ENCODE measurements at regions not wholly inside any gene's neighbourhood (a gene's known extent, or its start where the extent isn't known, plus 50 kb on each side); places are given as distances from the start of the nearest gene placed in this dataset.

GRCh38 chr12:89861086-89861485 is 152.4 kb upstream of the ATP2B1 start:
- H3K9me3 ChIP-seq (ENCODE audit: control insufficient read depth in 1 of 2, low read length in 2 of 2) = no peaks in the 10 kb centered on the region
- no peak overlapping the region for H3K27ac ChIP-seq (ENCODE audit: low read length)
- H3K36me3 ChIP-seq (ENCODE audit: control insufficient read depth in 1 of 2, insufficient read depth in 2 of 2, low read length in 2 of 2) = no peaks in the 10 kb centered on the region
- no peaks in the 10 kb centered on the region for H3K4me1 ChIP-seq (ENCODE audit: control insufficient read depth in 1 of 2, insufficient read depth in 2 of 2, low read length in 2 of 2)
- no peak overlapping the region for H3K4me3 ChIP-seq (ENCODE audit: low read depth in 1 of 2, low read length in 2 of 2)
- no peaks in the 10 kb centered on the region for H3K27me3 ChIP-seq (ENCODE audit: low read depth, low read length)

- Histone ChIP-seq H3K4me1 (ENCODE audit: control insufficient read depth in 1 of 2, insufficient read depth in 2 of 2, low read length in 2 of 2) (no peaks in the 10 kb centered on the region), H3K27ac (ENCODE audit: low read length) (no peak overlapping the region), H3K4me3 (ENCODE audit: low read depth in 1 of 2, low read length in 2 of 2) (no peak overlapping the region), H3K36me3 (ENCODE audit: control insufficient read depth in 1 of 2, insufficient read depth in 2 of 2, low read length in 2 of 2) (no peaks in the 10 kb centered on the region), H3K27me3 (ENCODE audit: low read depth, low read length) (no peaks in the 10 kb centered on the region), H3K9me3 (ENCODE audit: control insufficient read depth in 1 of 2, low read length in 2 of 2) (no peaks in the 10 kb centered on the region)
These were observed 151.0 kb upstream of the ATP2B1 start for GRCh38 chr12:89859508-89860220.

- H3K4me1 ChIP-seq (ENCODE audit: control insufficient read depth in 1 of 2, insufficient read depth in 2 of 2, low read length in 2 of 2) = no peaks in the 10 kb centered on the region
- H3K9me3 ChIP-seq (ENCODE audit: control insufficient read depth in 1 of 2, low read length in 2 of 2) = no peaks in the 10 kb centered on the region
- no peak overlapping the region for H3K27ac ChIP-seq (ENCODE audit: low read length)
- H3K27me3 ChIP-seq (ENCODE audit: low read depth, low read length) = no peaks in the 10 kb centered on the region
- no peak overlapping the region for H3K4me3 ChIP-seq (ENCODE audit: low read depth in 1 of 2, low read length in 2 of 2)
- no peaks in the 10 kb centered on the region for H3K36me3 ChIP-seq (ENCODE audit: control insufficient read depth in 1 of 2, insufficient read depth in 2 of 2, low read length in 2 of 2)
These were observed 150.1 kb upstream of the ATP2B1 start for GRCh38 chr12:89858718-89859117.

DNA sequence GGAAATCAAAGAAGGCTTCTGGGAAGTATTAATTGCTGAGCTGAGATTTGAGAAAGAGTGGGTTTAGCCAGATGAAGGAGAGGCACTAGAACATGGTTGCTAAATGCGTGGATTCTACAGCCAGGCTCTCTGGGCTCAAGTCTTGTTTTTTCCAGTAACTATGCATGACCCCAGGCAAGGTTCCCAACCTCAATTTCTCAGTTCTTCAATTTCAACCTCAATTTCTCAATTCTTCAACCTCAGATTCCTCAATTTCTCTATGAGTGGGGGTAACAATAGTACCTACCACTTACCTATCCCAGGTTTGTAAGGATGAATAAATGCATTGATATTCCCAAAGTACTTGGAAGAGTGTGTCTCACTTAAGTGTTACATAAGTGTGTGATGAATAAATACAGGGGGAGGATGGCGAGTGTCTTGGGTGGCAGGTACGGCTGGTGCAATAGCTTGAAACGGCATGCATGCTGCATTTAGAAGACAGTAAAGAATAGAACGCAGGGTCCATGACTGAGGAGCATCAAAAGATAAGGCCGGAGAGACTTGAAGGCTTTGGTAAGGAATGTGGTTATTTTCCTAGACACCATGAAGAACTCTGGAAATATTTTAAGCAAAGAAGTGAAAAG is 149.1 kb upstream of the ATP2B1 start:
- Histone ChIP-seq H3K36me3 (ENCODE audit: control insufficient read depth in 1 of 2, insufficient read depth in 2 of 2, low read length in 2 of 2) (no peaks in the 10 kb centered on the region), H3K4me1 (ENCODE audit: control insufficient read depth in 1 of 2, insufficient read depth in 2 of 2, low read length in 2 of 2) (no peaks in the 10 kb centered on the region), H3K27me3 (ENCODE audit: low read depth, low read length) (no peaks in the 10 kb centered on the region), H3K9me3 (ENCODE audit: control insufficient read depth in 1 of 2, low read length in 2 of 2) (no peaks in the 10 kb centered on the region), H3K27ac (ENCODE audit: low read length) (no peak overlapping the region), H3K4me3 (ENCODE audit: low read depth in 1 of 2, low read length in 2 of 2) (no peak overlapping the region)

- Histone ChIP-seq H3K27me3 (ENCODE audit: low read depth, low read length) (no peaks in the 10 kb centered on the region), H3K36me3 (ENCODE audit: control insufficient read depth in 1 of 2, insufficient read depth in 2 of 2, low read length in 2 of 2) (no peaks in the 10 kb centered on the region), H3K4me1 (ENCODE audit: control insufficient read depth in 1 of 2, insufficient read depth in 2 of 2, low read length in 2 of 2) (no peaks in the 10 kb centered on the region), H3K9me3 (ENCODE audit: control insufficient read depth in 1 of 2, low read length in 2 of 2) (no peaks in the 10 kb centered on the region), H3K27ac (ENCODE audit: low read length) (no peak overlapping the region), H3K4me3 (ENCODE audit: low read depth in 1 of 2, low read length in 2 of 2) (no peak overlapping the region)
These were observed 147.8 kb upstream of the ATP2B1 start for GRCh38 chr12:89856431-89856830.

DNA sequence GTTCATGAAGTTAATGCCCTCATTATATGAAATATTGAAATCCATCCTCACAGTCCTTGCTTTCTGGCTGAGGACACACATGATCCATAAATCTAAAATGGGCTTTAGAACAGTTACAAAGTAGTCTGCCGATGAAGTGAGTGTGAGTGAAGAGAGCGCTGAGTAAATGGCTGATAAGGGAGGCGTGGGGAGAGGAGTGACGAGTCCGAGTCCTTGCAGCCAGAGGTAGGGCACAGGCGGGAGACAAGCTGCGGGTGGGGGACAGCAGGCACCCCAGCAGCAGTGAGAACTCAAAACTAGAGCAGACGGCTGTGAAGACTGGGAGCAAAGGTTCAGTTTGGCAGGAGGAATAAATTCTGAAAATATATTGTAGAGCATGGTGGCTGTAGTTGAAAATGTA is 140.1 kb upstream of the ATP2B1 start:
- Histone ChIP-seq H3K4me3 (ENCODE audit: low read depth in 1 of 2, low read length in 2 of 2) (no peak overlapping the region), H3K27ac (ENCODE audit: low read length) (no peak overlapping the region), H3K36me3 (ENCODE audit: control insufficient read depth in 1 of 2, insufficient read depth in 2 of 2, low read length in 2 of 2) (no peaks in the 10 kb centered on the region), H3K4me1 (ENCODE audit: control insufficient read depth in 1 of 2, insufficient read depth in 2 of 2, low read length in 2 of 2) (no peaks in the 10 kb centered on the region), H3K9me3 (ENCODE audit: control insufficient read depth in 1 of 2, low read length in 2 of 2) (no peaks in the 10 kb centered on the region), H3K27me3 (ENCODE audit: low read depth, low read length) (no peaks in the 10 kb centered on the region)

GRCh38 chr12:89846473-89847055 is 137.9 kb upstream of the ATP2B1 start:
- Histone ChIP-seq H3K4me3 (ENCODE audit: low read depth in 1 of 2, low read length in 2 of 2) (no peak overlapping the region), H3K9me3 (ENCODE audit: control insufficient read depth in 1 of 2, low read length in 2 of 2) (no peaks in the 10 kb centered on the region), H3K36me3 (ENCODE audit: control insufficient read depth in 1 of 2, insufficient read depth in 2 of 2, low read length in 2 of 2) (no peaks in the 10 kb centered on the region), H3K4me1 (ENCODE audit: control insufficient read depth in 1 of 2, insufficient read depth in 2 of 2, low read length in 2 of 2) (no peaks in the 10 kb centered on the region), H3K27ac (ENCODE audit: low read length) (no peak overlapping the region), H3K27me3 (ENCODE audit: low read depth, low read length) (no peaks in the 10 kb centered on the region)

DNA sequence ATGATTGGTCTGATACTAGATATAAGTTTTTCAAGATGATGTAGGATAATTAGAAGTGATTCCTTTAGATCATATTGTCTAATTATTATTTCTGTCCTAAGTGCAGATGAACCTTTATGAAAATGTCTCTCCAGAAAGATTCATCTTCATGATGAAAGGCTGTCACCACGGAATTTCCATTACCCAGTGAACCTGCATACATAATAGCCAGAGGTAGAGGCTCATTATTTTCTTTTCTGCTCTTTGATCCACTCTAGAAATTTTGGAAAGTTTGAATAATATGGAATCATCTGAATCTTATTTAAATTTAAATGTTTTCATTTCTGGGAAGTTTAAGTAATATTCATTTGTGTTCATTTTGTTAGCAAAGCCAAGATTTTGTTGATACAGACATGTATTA is 137.1 kb upstream of the ATP2B1 start:
- Histone ChIP-seq H3K9me3 (ENCODE audit: control insufficient read depth in 1 of 2, low read length in 2 of 2) (no peaks in the 10 kb centered on the region), H3K4me3 (ENCODE audit: low read depth in 1 of 2, low read length in 2 of 2) (no peak overlapping the region), H3K4me1 (ENCODE audit: control insufficient read depth in 1 of 2, insufficient read depth in 2 of 2, low read length in 2 of 2) (no peaks in the 10 kb centered on the region), H3K27me3 (ENCODE audit: low read depth, low read length) (no peaks in the 10 kb centered on the region), H3K27ac (ENCODE audit: low read length) (no peak overlapping the region), H3K36me3 (ENCODE audit: control insufficient read depth in 1 of 2, insufficient read depth in 2 of 2, low read length in 2 of 2) (no peaks in the 10 kb centered on the region)

GRCh38 chr12:89845366-89845765 is 136.7 kb upstream of the ATP2B1 start:
- Histone ChIP-seq H3K4me1 (ENCODE audit: control insufficient read depth in 1 of 2, insufficient read depth in 2 of 2, low read length in 2 of 2) (no peaks in the 10 kb centered on the region), H3K4me3 (ENCODE audit: low read depth in 1 of 2, low read length in 2 of 2) (no peak overlapping the region), H3K27ac (ENCODE audit: low read length) (no peak overlapping the region), H3K9me3 (ENCODE audit: control insufficient read depth in 1 of 2, low read length in 2 of 2) (no peaks in the 10 kb centered on the region), H3K27me3 (ENCODE audit: low read depth, low read length) (no peaks in the 10 kb centered on the region), H3K36me3 (ENCODE audit: control insufficient read depth in 1 of 2, insufficient read depth in 2 of 2, low read length in 2 of 2) (no peaks in the 10 kb centered on the region)

- no peaks in the 10 kb centered on the region for H3K4me1 ChIP-seq (ENCODE audit: control insufficient read depth in 1 of 2, insufficient read depth in 2 of 2, low read length in 2 of 2)
- no peaks in the 10 kb centered on the region for H3K9me3 ChIP-seq (ENCODE audit: control insufficient read depth in 1 of 2, low read length in 2 of 2)
- H3K27me3 ChIP-seq (ENCODE audit: low read depth, low read length) = no peaks in the 10 kb centered on the region
- no peaks in the 10 kb centered on the region for H3K36me3 ChIP-seq (ENCODE audit: control insufficient read depth in 1 of 2, insufficient read depth in 2 of 2, low read length in 2 of 2)
- H3K4me3 ChIP-seq (ENCODE audit: low read depth in 1 of 2, low read length in 2 of 2) = no peak overlapping the region
- H3K27ac ChIP-seq (ENCODE audit: low read length) = no peak overlapping the region
These were observed 135.9 kb upstream of the ATP2B1 start for GRCh38 chr12:89844539-89844938.

DNA sequence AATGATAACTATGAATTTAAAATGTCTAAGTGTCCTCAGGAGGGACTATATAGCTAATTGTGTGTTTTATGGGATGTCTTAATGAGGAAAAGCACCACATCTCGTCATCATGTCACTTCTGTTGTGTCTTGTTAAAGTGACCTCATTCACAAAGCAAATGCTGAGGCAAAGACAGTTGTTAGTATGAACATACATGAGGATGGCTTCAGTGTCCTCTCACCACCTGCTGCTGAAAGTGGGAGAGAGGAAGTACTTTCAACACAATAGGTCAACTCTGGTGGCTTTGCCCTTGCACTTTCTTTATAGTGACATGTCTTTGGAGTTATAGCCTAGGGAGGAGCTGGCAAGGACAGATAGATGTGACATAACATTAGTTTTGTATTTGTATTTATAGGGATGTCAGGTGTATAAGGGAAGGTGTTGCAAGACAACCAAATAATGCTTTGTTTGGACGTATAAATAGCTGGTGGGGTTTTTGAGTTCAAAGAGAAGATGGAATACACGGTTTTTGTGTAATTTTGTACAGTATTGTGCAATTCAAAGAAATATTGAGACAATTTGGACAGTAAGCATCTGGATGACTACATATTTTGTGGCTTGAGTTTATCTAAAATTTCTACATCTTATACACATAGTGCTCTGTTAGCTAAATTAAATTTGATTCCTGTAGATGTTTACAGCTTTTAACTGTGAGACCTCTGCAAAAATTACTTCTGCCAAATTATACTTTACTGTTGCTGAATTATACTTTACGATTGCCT is 131.7 kb upstream of the ATP2B1 start:
- Histone ChIP-seq H3K27me3 (ENCODE audit: low read depth, low read length) (no peaks in the 10 kb centered on the region), H3K9me3 (ENCODE audit: control insufficient read depth in 1 of 2, low read length in 2 of 2) (no peaks in the 10 kb centered on the region), H3K4me3 (ENCODE audit: low read depth in 1 of 2, low read length in 2 of 2) (no peak overlapping the region), H3K4me1 (ENCODE audit: control insufficient read depth in 1 of 2, insufficient read depth in 2 of 2, low read length in 2 of 2) (no peaks in the 10 kb centered on the region), H3K27ac (ENCODE audit: low read length) (no peak overlapping the region), H3K36me3 (ENCODE audit: control insufficient read depth in 1 of 2, insufficient read depth in 2 of 2, low read length in 2 of 2) (no peaks in the 10 kb centered on the region)

All from muscle layer of duodenum (tissue), 2 donors.